Adrenal gland (tissue), 5 donors: ENCODE measurements at regions not wholly inside any gene's neighbourhood (a gene's known extent, or its start where the extent isn't known, plus 50 kb on each side); places are given as distances from the start of the nearest gene placed in this dataset.

Source experiments
- POLR2A ChIP-seq, 2 donors: fragments of 450-650 bp; IDR thresholded peaks; one replicate each; pipeline ENCODE4 v1.6.1; 2017; ENCODE audit warnings: antibody characterized with exemption in 2 of 2, mild to moderate bottlenecking in 2 of 2, moderate library complexity in 1 of 2
- TF ChIP-seq, protein P1 (sequence below), 6 experiments: fragments of 450-650 bp in 4 of 6; fragments of 200-600 bp in 2 of 6; sonication (generic) in 1 of 6; IDR thresholded peaks; 1 replicate in 5 of 6; 2 replicates in 1 of 6; pipeline versions ENCODE4 v1.5.1 to v1.8.0; 2016 to 2021; ENCODE audit warnings: antibody characterized with exemption in 6 of 6, mild to moderate bottlenecking in 2 of 6, moderate library complexity in 1 of 6
- donor health status: DM: no; HTN: no; CAD: no.

DNA sequence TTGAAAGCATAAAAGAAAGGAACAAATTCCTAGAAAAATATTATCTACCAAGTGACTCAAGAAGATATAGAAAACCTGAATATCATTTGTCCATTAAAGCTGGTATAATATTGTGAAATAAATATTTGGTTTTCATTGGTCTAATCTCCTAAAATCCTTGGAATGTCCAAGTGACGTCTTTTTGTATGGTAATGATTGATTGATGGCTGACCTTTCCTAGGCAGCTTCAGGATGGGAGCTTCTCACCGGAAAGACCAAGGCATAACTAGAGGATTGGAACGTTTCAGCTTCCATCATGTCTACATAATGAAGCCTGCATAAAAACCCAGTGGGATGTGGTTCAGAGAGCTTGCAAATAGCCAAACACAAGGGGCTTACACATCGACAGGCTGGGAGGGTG is 57.6 kb upstream of the MAN1A1 start:
- TF ChIP-seq, protein P1, sequence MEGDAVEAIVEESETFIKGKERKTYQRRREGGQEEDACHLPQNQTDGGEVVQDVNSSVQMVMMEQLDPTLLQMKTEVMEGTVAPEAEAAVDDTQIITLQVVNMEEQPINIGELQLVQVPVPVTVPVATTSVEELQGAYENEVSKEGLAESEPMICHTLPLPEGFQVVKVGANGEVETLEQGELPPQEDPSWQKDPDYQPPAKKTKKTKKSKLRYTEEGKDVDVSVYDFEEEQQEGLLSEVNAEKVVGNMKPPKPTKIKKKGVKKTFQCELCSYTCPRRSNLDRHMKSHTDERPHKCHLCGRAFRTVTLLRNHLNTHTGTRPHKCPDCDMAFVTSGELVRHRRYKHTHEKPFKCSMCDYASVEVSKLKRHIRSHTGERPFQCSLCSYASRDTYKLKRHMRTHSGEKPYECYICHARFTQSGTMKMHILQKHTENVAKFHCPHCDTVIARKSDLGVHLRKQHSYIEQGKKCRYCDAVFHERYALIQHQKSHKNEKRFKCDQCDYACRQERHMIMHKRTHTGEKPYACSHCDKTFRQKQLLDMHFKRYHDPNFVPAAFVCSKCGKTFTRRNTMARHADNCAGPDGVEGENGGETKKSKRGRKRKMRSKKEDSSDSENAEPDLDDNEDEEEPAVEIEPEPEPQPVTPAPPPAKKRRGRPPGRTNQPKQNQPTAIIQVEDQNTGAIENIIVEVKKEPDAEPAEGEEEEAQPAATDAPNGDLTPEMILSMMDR (IDR thresholded peaks at IDR 0.05): no peak
- TF ChIP-seq POLR2A (IDR thresholded peaks at IDR 0.05): no peak
